CD4-positive, alpha-beta T cell treated with Interleukin-2 at 100 ng/mL for 4 hours (primary cell): ENCODE measurements at regions not wholly inside any gene's neighbourhood (a gene's known extent, or its start where the extent isn't known, plus 50 kb on each side); places are given as distances from the start of the nearest gene placed in this dataset.

Experiments
- DNase-seq: peaks from one replicate; pipeline ENCODE4 v3.0.0-alpha.2; 2020; ENCODE audit warnings: low spot score

- no peak for DNase-seq
Measured at GRCh38 chr6:54440549-54440948, 132.3 kb downstream of the TINAG start.

GRCh38 chr6:54441020-54441419, 132.8 kb downstream of the TINAG start:
- no peak for DNase-seq

GRCh38 chr6:54441687-54442248, 133.5 kb downstream of the TINAG start:
- DNase-seq, result no peak

- DNase-seq, result no peak
Measured at GRCh38 chr6:54445207-54445606, 137.0 kb downstream of the TINAG start.

- no peak for DNase-seq
Measured at GRCh38 chr6:54448617-54449016, 140.4 kb downstream of the TINAG start.

GRCh38 chr6:54451516-54451915, 143.3 kb downstream of the TINAG start:
- no peak for DNase-seq

- no peak for DNase-seq
Measured at GRCh38 chr6:54463354-54464024, 155.2 kb downstream of the TINAG start.

- DNase-seq, result no peak
Measured at GRCh38 chr6:54465649-54466300, 157.5 kb downstream of the TINAG start.

- DNase-seq, result no peak
Measured at GRCh38 chr6:54467384-54467783, 159.1 kb downstream of the TINAG start.

- DNase-seq, result no peak
Measured at GRCh38 chr6:54473328-54473727, 165.1 kb downstream of the TINAG start.

- no peak for DNase-seq
Measured at GRCh38 chr6:54474898-54475297, 166.7 kb downstream of the TINAG start.

GRCh38 chr6:54481091-54481490, 172.8 kb downstream of the TINAG start:
- no peak for DNase-seq

GRCh38 chr6:54491431-54491830, 183.2 kb downstream of the TINAG start:
- DNase-seq, result no peak

GRCh38 chr6:54493138-54493537, 184.9 kb downstream of the TINAG start:
- no peak for DNase-seq

GRCh38 chr6:54503144-54503543, 194.9 kb downstream of the TINAG start:
- no peak for DNase-seq

- DNase-seq, result no peak
Measured at GRCh38 chr6:54515013-54515412, 206.8 kb downstream of the TINAG start.

GRCh38 chr6:54515713-54516112, 207.5 kb downstream of the TINAG start:
- DNase-seq, result no peak

GRCh38 chr6:54516321-54516720, 208.1 kb downstream of the TINAG start:
- no peak for DNase-seq

GRCh38 chr6:54519161-54519560, 210.9 kb downstream of the TINAG start:
- no peak for DNase-seq

- DNase-seq, result no peak
Measured at GRCh38 chr6:54525731-54526130, 217.5 kb downstream of the TINAG start.

GRCh38 chr6:54533567-54533966, 225.3 kb downstream of the TINAG start:
- no peak for DNase-seq

- no peak for DNase-seq
Measured at GRCh38 chr6:54535568-54535967, 227.3 kb downstream of the TINAG start.

- DNase-seq, result no peak
Measured at GRCh38 chr6:54541541-54541940, 233.3 kb downstream of the TINAG start.

- DNase-seq, result no peak
Measured at GRCh38 chr6:54559136-54559535, 250.9 kb downstream of the TINAG start.
